Ishikawa (cell line): ENCODE measurements at regions not wholly inside any gene's neighbourhood (a gene's known extent, or its start where the extent isn't known, plus 50 kb on each side); places are given as distances from the start of the nearest gene placed in this dataset.
A peak's percentile ranks its signal among the peaks of the same experiment; 100 is the strongest.

ENCODE experiments used
- CEBPB ChIP-seq: IDR thresholded peaks from 2 replicates; pipeline ENCODE4 v1.6.1; 2012
- CREB1 ChIP-seq: IDR thresholded peaks from 2 replicates; pipeline ENCODE4 v1.6.1; 2012; ENCODE audit warnings: low read depth
- EGR1 ChIP-seq: IDR thresholded peaks from 2 replicates; pipeline ENCODE4 v1.6.1; 2012
- EP300 ChIP-seq: IDR thresholded peaks from 2 replicates; pipeline ENCODE4 v1.6.1; 2012; ENCODE audit warnings: borderline replicate concordance
- FOXM1 ChIP-seq: IDR thresholded peaks from 2 replicates; pipeline ENCODE4 v1.6.1; 2012; ENCODE audit warnings: low read depth, borderline replicate concordance
- NFIC ChIP-seq: IDR thresholded peaks from 2 replicates; pipeline ENCODE4 v1.6.1; 2012
- RAD21 ChIP-seq: IDR thresholded peaks from 2 replicates; pipeline ENCODE4 v1.6.1; 2012; ENCODE audit warnings: low read depth
- REST ChIP-seq: IDR thresholded peaks from 2 replicates; pipeline ENCODE4 v1.6.1; 2012; ENCODE audit warnings: low read depth, mild to moderate bottlenecking
- TAF1 ChIP-seq: IDR thresholded peaks from 2 replicates; pipeline ENCODE4 v1.6.1; 2012; ENCODE audit warnings: low read depth, mild to moderate bottlenecking
- TCF12 ChIP-seq: IDR thresholded peaks from 2 replicates; pipeline ENCODE4 v1.6.1; 2012; ENCODE audit warnings: low read depth
- TEAD4 ChIP-seq: IDR thresholded peaks from 2 replicates; pipeline ENCODE4 v1.6.1; 2012
- USF1 ChIP-seq: IDR thresholded peaks from 2 replicates; pipeline ENCODE4 v1.6.1; 2012
- YY1 ChIP-seq: IDR thresholded peaks from 2 replicates; pipeline ENCODE4 v1.6.1; 2012; ENCODE audit warnings: low read depth
- ZBTB7A ChIP-seq: IDR thresholded peaks from 2 replicates; pipeline ENCODE4 v1.6.1; 2012; ENCODE audit warnings: low read depth
- TF ChIP-seq, protein P1 (sequence below): IDR thresholded peaks from 2 replicates; pipeline ENCODE4 v1.6.1; 2012

DNA sequence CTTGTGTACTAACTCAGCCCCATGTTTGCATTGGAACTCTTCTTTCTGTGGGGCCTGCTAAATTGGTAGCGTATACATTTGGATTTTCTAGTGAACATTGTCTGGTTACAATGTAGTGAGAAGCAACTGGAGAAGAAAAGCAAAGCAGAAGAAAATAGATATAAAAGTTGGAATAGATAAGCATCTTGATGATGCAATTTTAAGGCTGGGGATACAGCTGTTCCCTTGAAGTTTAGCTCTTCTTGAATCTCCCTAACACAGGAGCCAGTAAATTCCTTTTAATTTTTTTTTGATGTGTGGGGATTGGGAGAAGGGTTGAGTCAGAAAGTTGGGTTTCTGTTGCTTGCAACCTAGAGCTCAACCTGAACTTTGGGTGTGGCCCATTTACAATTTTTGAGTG is 308.1 kb downstream of the STIM2 start:
- no peak for TF ChIP-seq CEBPB
- no peak for TF ChIP-seq CREB1

- TF ChIP-seq RAD21 = no peak
- no peak for TF ChIP-seq CEBPB
- no peak for TF ChIP-seq USF1
- TF ChIP-seq, protein P1, sequence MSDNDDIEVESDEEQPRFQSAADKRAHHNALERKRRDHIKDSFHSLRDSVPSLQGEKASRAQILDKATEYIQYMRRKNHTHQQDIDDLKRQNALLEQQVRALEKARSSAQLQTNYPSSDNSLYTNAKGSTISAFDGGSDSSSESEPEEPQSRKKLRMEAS = no peak
- TF ChIP-seq ZBTB7A = no peak
- no peak for TF ChIP-seq EGR1
- TF ChIP-seq TAF1 = no peak
- no peak for TF ChIP-seq YY1
- no peak for TF ChIP-seq TCF12
- no peak for TF ChIP-seq TEAD4
- TF ChIP-seq NFIC = no peak
- TF ChIP-seq EP300 = no peak
- TF ChIP-seq CREB1 = no peak
- no peak for TF ChIP-seq FOXM1
- TF ChIP-seq REST = no peak
Observed at GRCh38 chr4:27173280-27173679, 312.6 kb downstream of the STIM2 start.

GRCh38 chr4:27176400-27176799 is 315.8 kb downstream of the STIM2 start:
- TF ChIP-seq RAD21 = peak; percentile 78
- TF ChIP-seq, protein P1 = no peak

- TF ChIP-seq CEBPB (no peak), YY1 (no peak), EGR1 (no peak), TAF1 (no peak), CREB1 (no peak), NFIC (no peak), RAD21 (no peak), ZBTB7A (no peak), FOXM1 (no peak), TCF12 (no peak), TEAD4 (no peak), USF1 (no peak), REST (no peak), EP300 (no peak)
- TF ChIP-seq, protein P1 = no peak
Observed at GRCh38 chr4:27176881-27177280, 316.2 kb downstream of the STIM2 start.

GRCh38 chr4:27178061-27178460 is 317.4 kb downstream of the STIM2 start:
- TF ChIP-seq ZBTB7A (no peak), TAF1 (no peak), CREB1 (no peak), USF1 (no peak), REST (no peak), FOXM1 (no peak)
